ENCODE measurements at regions not wholly inside any gene's neighbourhood (a gene's known extent, or its start where the extent isn't known, plus 50 kb on each side); places are given as distances from the start of the nearest gene placed in this dataset.

- no peak overlapping the region for H3K9ac ChIP-seq (ENCODE audit: low read depth, low read length)
- no peaks in the 10 kb centered on the region for H3K4me1 ChIP-seq (ENCODE audit: insufficient read depth, low read length)
- no peak for DNase-seq
- H3K9me3 ChIP-seq (ENCODE audit: insufficient read depth, low read length, severe bottlenecking): no peaks in the 10 kb centered on the region
- TF ChIP-seq CTCF (IDR thresholded peaks at IDR 0.05; ENCODE audit: borderline replicate concordance, extremely low read depth, low read length, poor library complexity, severe bottlenecking): no peak
- H3K4me3 ChIP-seq (ENCODE audit: low read depth in 1 of 2, low read length in 2 of 2): no peak overlapping the region
- H3K36me3 ChIP-seq (ENCODE audit: insufficient read depth, low read length): no peaks in the 10 kb centered on the region
- no peak overlapping the region for H2AFZ ChIP-seq (ENCODE audit: low read depth, low read length)
- no peak overlapping the region for H3K4me2 ChIP-seq (ENCODE audit: insufficient read depth, low read length)
- H3K79me2 ChIP-seq (ENCODE audit: insufficient read depth, low read length): no peaks in the 10 kb centered on the region
- H4K20me1 ChIP-seq (ENCODE audit: insufficient read depth, low read length): no peaks in the 10 kb centered on the region
- no peaks in the 10 kb centered on the region for H3K27me3 ChIP-seq (ENCODE audit: insufficient read depth, low read length, poor library complexity)
- ATAC-seq (ENCODE audit: insufficient read depth, low read depth): no peak
- H3K27ac ChIP-seq (ENCODE audit: low read length): no peak overlapping the region
These were observed 106.6 kb upstream of the CDH6 start for GRCh38 chr5:31086839-31087415.

- no peak for ATAC-seq (ENCODE audit: insufficient read depth, low read depth)
- Histone ChIP-seq H3K4me1 (ENCODE audit: insufficient read depth, low read length) (no peaks in the 10 kb centered on the region), H3K4me3 (ENCODE audit: low read depth in 1 of 2, low read length in 2 of 2) (no peak overlapping the region), H3K27me3 (ENCODE audit: insufficient read depth, low read length, poor library complexity) (no peaks in the 10 kb centered on the region), H3K36me3 (ENCODE audit: insufficient read depth, low read length) (no peaks in the 10 kb centered on the region), H3K79me2 (ENCODE audit: insufficient read depth, low read length) (no peaks in the 10 kb centered on the region), H2AFZ (ENCODE audit: low read depth, low read length) (no peak overlapping the region), H3K4me2 (ENCODE audit: insufficient read depth, low read length) (no peak overlapping the region), H3K9me3 (ENCODE audit: insufficient read depth, low read length, severe bottlenecking) (no peaks in the 10 kb centered on the region), H3K27ac (ENCODE audit: low read length) (no peak overlapping the region), H3K9ac (ENCODE audit: low read depth, low read length) (no peak overlapping the region), H4K20me1 (ENCODE audit: insufficient read depth, low read length) (no peaks in the 10 kb centered on the region)
- DNase-seq: no peak
- TF ChIP-seq CTCF (IDR thresholded peaks at IDR 0.05; ENCODE audit: borderline replicate concordance, extremely low read depth, low read length, poor library complexity, severe bottlenecking) (no peak), EZH2 (IDR thresholded peaks at IDR 0.05; ENCODE audit: borderline replicate concordance, low read depth, low read length, severe bottlenecking) (no peak)
These were observed 108.6 kb upstream of the CDH6 start for GRCh38 chr5:31084871-31085270.

- Histone ChIP-seq H3K4me2 (ENCODE audit: insufficient read depth, low read length) (no peak overlapping the region), H3K4me1 (ENCODE audit: insufficient read depth, low read length) (no peaks in the 10 kb centered on the region), H4K20me1 (ENCODE audit: insufficient read depth, low read length) (no peaks in the 10 kb centered on the region), H3K4me3 (ENCODE audit: low read depth in 1 of 2, low read length in 2 of 2) (no peak overlapping the region), H3K27me3 (ENCODE audit: insufficient read depth, low read length, poor library complexity) (no peaks in the 10 kb centered on the region), H2AFZ (ENCODE audit: low read depth, low read length) (no peak overlapping the region), H3K9me3 (ENCODE audit: insufficient read depth, low read length, severe bottlenecking) (no peaks in the 10 kb centered on the region), H3K36me3 (ENCODE audit: insufficient read depth, low read length) (no peaks in the 10 kb centered on the region), H3K27ac (ENCODE audit: low read length) (no peak overlapping the region), H3K9ac (ENCODE audit: low read depth, low read length) (no peak overlapping the region), H3K79me2 (ENCODE audit: insufficient read depth, low read length) (no peaks in the 10 kb centered on the region)
- no peak for DNase-seq
- ATAC-seq (ENCODE audit: insufficient read depth, low read depth): no peak
- no peak for TF ChIP-seq EZH2 (IDR thresholded peaks at IDR 0.05; ENCODE audit: borderline replicate concordance, low read depth, low read length, severe bottlenecking)
- TF ChIP-seq CTCF (IDR thresholded peaks at IDR 0.05; ENCODE audit: borderline replicate concordance, extremely low read depth, low read length, poor library complexity, severe bottlenecking): no peak
These were observed 110.1 kb upstream of the CDH6 start for GRCh38 chr5:31083364-31083763.

GRCh38 chr5:31079668-31080067 lies 113.8 kb upstream of the CDH6 start:
- H3K4me1 ChIP-seq (ENCODE audit: insufficient read depth, low read length): no peaks in the 10 kb centered on the region
- no peak for ATAC-seq (ENCODE audit: insufficient read depth, low read depth)

More at GRCh38 chr5:31079668-31080067, 113.8 kb upstream of the CDH6 start:
- H3K79me2 ChIP-seq (ENCODE audit: insufficient read depth, low read length): no peaks in the 10 kb centered on the region
- no peak overlapping the region for H3K27ac ChIP-seq (ENCODE audit: low read length)
- DNase-seq: no peak
- no peaks in the 10 kb centered on the region for H3K36me3 ChIP-seq (ENCODE audit: insufficient read depth, low read length)
- no peaks in the 10 kb centered on the region for H4K20me1 ChIP-seq (ENCODE audit: insufficient read depth, low read length)
- TF ChIP-seq EZH2 (IDR thresholded peaks at IDR 0.05; ENCODE audit: borderline replicate concordance, low read depth, low read length, severe bottlenecking) (no peak), CTCF (IDR thresholded peaks at IDR 0.05; ENCODE audit: borderline replicate concordance, extremely low read depth, low read length, poor library complexity, severe bottlenecking) (no peak)
- no peaks in the 10 kb centered on the region for H3K27me3 ChIP-seq (ENCODE audit: insufficient read depth, low read length, poor library complexity)
- H3K4me3 ChIP-seq (ENCODE audit: low read depth in 1 of 2, low read length in 2 of 2): no peak overlapping the region
- no peak overlapping the region for H2AFZ ChIP-seq (ENCODE audit: low read depth, low read length)
- no peak overlapping the region for H3K4me2 ChIP-seq (ENCODE audit: insufficient read depth, low read length)
- H3K9ac ChIP-seq (ENCODE audit: low read depth, low read length): no peak overlapping the region
- H3K9me3 ChIP-seq (ENCODE audit: insufficient read depth, low read length, severe bottlenecking): no peaks in the 10 kb centered on the region

All from DND-41 (cell line).